ENCODE measurements at regions not wholly inside any gene's neighbourhood (a gene's known extent, or its start where the extent isn't known, plus 50 kb on each side); places are given as distances from the start of the nearest gene placed in this dataset.

GRCh38 chr18:64982414-64983055 is 768.3 kb upstream of the CDH7 start:
- no peak for DNase-seq

GRCh38 chr18:64981915-64982314 is 768.9 kb upstream of the CDH7 start:
- no peak for DNase-seq

- DNase-seq = no peak
These were observed 771.0 kb upstream of the CDH7 start for GRCh38 chr18:64979791-64980190.

GRCh38 chr18:64974391-64975125 is 776.3 kb upstream of the CDH7 start:
- no peak for DNase-seq

- DNase-seq = no peak
These were observed 778.3 kb upstream of the CDH7 start for GRCh38 chr18:64972545-64972944.

- DNase-seq = no peak
These were observed 784.1 kb upstream of the CDH7 start for GRCh38 chr18:64966667-64967066.

- DNase-seq = no peak
These were observed 794.3 kb upstream of the CDH7 start for GRCh38 chr18:64956465-64956864.

- DNase-seq = no peak
These were observed 800.9 kb upstream of the CDH7 start for GRCh38 chr18:64949885-64950284.

- DNase-seq = no peak
These were observed 787.8 kb upstream of the LINC00305 start for GRCh38 chr18:64936671-64937070.

- no peak for DNase-seq
These were observed 780.1 kb upstream of the LINC00305 start for GRCh38 chr18:64929036-64929435.

GRCh38 chr18:64919971-64920570 is 771.2 kb upstream of the LINC00305 start:
- DNase-seq = no peak

GRCh38 chr18:64918851-64919250 is 770.0 kb upstream of the LINC00305 start:
- DNase-seq = no peak

- no peak for DNase-seq
These were observed 744.5 kb upstream of the LINC00305 start for GRCh38 chr18:64893349-64893748.

- no peak for DNase-seq
These were observed 740.1 kb upstream of the LINC00305 start for GRCh38 chr18:64888956-64889355.

GRCh38 chr18:64886995-64887394 is 738.1 kb upstream of the LINC00305 start:
- no peak for DNase-seq

- no peak for DNase-seq
These were observed 734.0 kb upstream of the LINC00305 start for GRCh38 chr18:64882896-64883295.

GRCh38 chr18:64876833-64877232 is 727.9 kb upstream of the LINC00305 start:
- no peak for DNase-seq

- DNase-seq = no peak
These were observed 724.0 kb upstream of the LINC00305 start for GRCh38 chr18:64872710-64873458.

GRCh38 chr18:64854112-64854511 is 705.2 kb upstream of the LINC00305 start:
- no peak for DNase-seq

- DNase-seq = no peak
These were observed 703.4 kb upstream of the LINC00305 start for GRCh38 chr18:64852281-64852680.

GRCh38 chr18:64851726-64852125 is 702.8 kb upstream of the LINC00305 start:
- peak; percentile 52 for DNase-seq

GRCh38 chr18:64850791-64851190 is 701.9 kb upstream of the LINC00305 start:
- DNase-seq = no peak

- DNase-seq = no peak
These were observed 692.2 kb upstream of the LINC00305 start for GRCh38 chr18:64840911-64841701.
